GM12865 (cell line): ENCODE measurements at regions not wholly inside any gene's neighbourhood (a gene's known extent, or its start where the extent isn't known, plus 50 kb on each side); places are given as distances from the start of the nearest gene placed in this dataset.

Source experiments
- DNase-seq: peaks from one replicate; pipeline ENCODE4 v3.0.0; 2010; ENCODE audit warnings: low read depth
- H3K4me3 ChIP-seq: 2 replicates; pipeline ENCODE4 v1.5.1; 2011; ENCODE audit warnings: mild to moderate bottlenecking, low read depth, low read length, control low read depth
- TF ChIP-seq, protein P1 (sequence below): IDR thresholded peaks from 2 replicates; pipeline ENCODE4 v1.5.1; 2011; ENCODE audit warnings: low read length, control low read depth, low read depth, inconsistent platforms; ENCODE audit not compliant: insufficient read depth; ENCODE audit errors: missing control alignments

DNA sequence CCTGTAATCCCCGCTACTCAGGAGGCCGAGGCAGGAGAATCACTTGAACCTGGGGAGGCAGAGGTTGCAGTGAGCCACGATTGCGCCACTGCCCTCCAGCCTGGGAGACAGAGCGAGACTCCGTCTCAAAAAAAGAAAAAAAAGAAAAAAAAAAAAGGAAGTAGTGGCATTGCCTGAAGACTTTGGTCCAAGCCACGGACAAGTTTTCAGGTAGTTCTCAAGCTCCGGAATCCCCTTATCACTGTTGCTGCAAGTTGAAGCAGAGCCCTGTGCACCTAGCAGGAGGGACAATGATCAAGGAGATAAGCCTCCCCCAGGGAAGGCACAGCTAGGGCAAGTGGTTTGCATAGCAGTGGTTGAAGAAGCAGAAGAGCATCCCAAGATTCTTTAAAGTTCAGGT, 97.6 kb downstream of the MEX3B start:
- TF ChIP-seq, protein P1, sequence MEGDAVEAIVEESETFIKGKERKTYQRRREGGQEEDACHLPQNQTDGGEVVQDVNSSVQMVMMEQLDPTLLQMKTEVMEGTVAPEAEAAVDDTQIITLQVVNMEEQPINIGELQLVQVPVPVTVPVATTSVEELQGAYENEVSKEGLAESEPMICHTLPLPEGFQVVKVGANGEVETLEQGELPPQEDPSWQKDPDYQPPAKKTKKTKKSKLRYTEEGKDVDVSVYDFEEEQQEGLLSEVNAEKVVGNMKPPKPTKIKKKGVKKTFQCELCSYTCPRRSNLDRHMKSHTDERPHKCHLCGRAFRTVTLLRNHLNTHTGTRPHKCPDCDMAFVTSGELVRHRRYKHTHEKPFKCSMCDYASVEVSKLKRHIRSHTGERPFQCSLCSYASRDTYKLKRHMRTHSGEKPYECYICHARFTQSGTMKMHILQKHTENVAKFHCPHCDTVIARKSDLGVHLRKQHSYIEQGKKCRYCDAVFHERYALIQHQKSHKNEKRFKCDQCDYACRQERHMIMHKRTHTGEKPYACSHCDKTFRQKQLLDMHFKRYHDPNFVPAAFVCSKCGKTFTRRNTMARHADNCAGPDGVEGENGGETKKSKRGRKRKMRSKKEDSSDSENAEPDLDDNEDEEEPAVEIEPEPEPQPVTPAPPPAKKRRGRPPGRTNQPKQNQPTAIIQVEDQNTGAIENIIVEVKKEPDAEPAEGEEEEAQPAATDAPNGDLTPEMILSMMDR: no peak
- no peak for DNase-seq
- no peak overlapping the region for H3K4me3 ChIP-seq

DNA sequence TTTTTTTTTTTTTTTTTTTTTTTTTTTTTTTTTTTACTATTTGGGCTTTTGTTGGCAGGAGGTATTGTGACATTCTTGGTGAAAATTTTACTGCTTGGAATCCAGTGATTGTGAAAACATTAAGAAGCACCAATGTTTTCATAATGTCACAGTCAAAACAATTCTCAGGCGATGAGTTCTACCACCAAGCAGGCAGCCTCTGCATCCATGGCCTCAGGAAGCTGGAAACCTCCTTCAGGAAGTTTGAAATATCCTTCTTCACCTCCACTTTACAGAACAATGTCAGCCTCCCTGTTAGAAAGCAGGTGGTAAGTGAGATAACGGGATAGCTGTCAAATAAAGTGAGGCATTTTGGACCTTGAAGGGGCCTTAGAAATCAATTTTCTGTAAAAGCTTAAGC, 98.3 kb downstream of the MEX3B start:
- no peak overlapping the region for H3K4me3 ChIP-seq
- TF ChIP-seq, protein P1: no peak
- no peak for DNase-seq

DNA sequence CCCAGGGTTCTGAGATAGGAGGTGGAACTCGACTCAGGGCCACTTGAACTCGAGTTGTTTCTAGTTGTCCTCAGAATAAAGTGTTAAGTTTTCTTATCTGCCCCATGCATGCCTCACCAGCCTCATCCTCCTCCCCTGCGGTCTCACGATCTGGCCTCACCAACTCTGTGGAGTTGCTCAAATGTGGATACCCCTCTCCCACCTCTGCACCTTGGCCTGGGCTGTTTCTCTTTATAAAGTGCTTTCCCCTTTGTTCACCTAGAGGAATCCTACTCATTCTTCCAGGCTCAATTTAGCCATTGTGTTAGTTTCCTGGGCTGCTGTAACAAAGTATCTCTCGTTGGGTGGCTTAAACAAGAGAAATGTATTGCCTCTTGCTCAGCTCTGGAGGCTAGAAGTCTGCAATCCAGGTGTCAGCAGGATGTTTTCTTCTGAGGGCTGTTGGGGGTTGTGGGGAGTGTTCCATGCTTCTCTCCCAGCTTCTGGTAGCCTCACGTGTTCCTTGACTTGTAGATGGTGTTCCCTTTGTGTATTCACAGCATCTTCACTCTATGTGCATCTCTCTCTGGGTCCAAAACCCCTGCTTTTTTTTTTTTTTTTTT, 100.7 kb downstream of the MEX3B start:
- DNase-seq: no peak
- no peak overlapping the region for H3K4me3 ChIP-seq
- TF ChIP-seq, protein P1: no peak

DNA sequence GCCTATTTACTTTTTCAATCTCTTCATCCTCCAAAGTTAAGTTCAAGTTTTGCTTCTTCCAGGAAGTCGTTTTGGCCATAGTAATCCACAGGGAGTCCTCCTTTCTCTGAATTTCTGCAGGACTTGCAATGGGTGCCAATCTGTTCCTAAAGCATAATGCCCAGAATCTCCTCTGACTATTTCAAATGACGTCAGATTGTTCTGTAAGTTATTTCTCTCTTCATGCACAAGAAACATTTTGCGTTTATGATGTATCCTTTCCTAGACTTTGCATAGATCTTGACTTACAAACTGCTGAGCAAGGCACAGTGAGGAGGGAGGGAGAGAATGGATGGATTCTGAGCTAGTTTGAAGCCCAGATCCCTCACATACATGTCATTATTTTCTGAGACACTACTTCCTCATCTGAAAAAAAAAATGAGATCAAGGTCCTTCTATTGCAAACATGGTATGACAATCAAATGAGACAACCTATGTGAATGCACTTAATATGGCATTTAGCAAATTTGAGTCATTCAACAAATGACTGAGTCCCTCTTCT, 103.1 kb downstream of the MEX3B start:
- no peak for DNase-seq

DNA sequence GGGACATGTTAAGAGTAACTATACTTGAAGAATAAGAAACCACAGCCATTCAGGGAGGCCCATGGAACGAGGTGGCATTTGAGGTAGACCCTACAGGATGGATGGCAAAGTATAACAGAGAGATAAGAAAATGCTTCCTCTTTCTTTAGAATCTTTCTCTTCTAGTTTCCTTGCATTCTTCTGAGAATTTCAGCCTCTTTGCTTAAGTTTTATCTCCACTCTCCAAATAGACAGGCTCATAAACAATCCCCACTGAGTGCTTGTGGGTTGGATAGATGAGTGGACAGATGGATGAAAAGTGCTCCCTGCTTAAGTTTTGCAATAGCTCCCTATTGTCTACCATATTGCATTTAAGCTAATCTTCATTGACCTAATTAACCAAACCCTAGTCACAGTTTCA, 103.7 kb downstream of the MEX3B start:
- no peak overlapping the region for H3K4me3 ChIP-seq
- TF ChIP-seq, protein P1: no peak
- DNase-seq: no peak

More for the DNA sequence above, 103.1 kb downstream of the MEX3B start:
- TF ChIP-seq, protein P1: no peak
- H3K4me3 ChIP-seq: no peak overlapping the region

DNA sequence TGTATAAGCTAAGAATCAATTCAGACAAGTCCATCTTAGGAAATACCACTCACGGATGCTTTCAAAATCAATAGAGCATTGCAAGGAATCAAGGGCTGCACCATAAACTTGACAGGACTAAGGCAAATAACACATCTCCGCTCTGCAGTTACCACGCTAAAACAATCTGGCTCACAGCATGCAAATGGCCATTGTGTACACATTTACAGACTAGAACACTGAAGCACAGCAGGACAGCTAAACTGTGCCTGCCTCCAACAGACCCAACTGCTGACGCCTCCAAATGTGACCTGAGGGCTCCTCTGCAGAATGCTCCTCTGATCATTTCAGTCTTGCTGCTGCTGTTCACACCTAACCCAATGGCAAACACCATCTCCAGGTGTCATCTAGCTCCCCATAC, 104.3 kb downstream of the MEX3B start:
- TF ChIP-seq, protein P1: no peak
- no peak for DNase-seq
- H3K4me3 ChIP-seq: no peak overlapping the region
